KMS-11 (cell line): ENCODE measurements at regions not wholly inside any gene's neighbourhood (a gene's known extent, or its start where the extent isn't known, plus 50 kb on each side); places are given as distances from the start of the nearest gene placed in this dataset.

Experiments used
- H2AFZ ChIP-seq: fragments of 200-600 bp; sonication (generic); 2 replicates; pipeline ENCODE4 v1.6.1; 2016; ENCODE audit warnings: antibody characterized with exemption, mixed run types, low read depth
- H3K27ac ChIP-seq: fragments of 200-600 bp; sonication (generic); 2 replicates; pipeline ENCODE4 v1.6.1; 2016; ENCODE audit warnings: mild to moderate bottlenecking, mixed run types
- H3K27me3 ChIP-seq: fragments of 200-600 bp; sonication (generic); 2 replicates; pipeline ENCODE4 v1.6.1; 2017; ENCODE audit warnings: mild to moderate bottlenecking, low read depth, mixed run types, moderate library complexity; ENCODE audit not compliant: insufficient read depth
- H3K36me3 ChIP-seq: fragments of 200-600 bp; sonication (generic); 2 replicates; pipeline ENCODE4 v1.6.1; 2017; ENCODE audit warnings: mild to moderate bottlenecking, mixed run types; ENCODE audit not compliant: insufficient read depth
- H3K4me1 ChIP-seq: fragments of 200-600 bp; sonication (generic); 2 replicates; pipeline ENCODE4 v1.6.1; 2016; ENCODE audit warnings: mild to moderate bottlenecking, low read depth, mixed run types; ENCODE audit not compliant: poor library complexity, severe bottlenecking
- H3K4me2 ChIP-seq: fragments of 200-600 bp; sonication (generic); 2 replicates; pipeline ENCODE4 v1.7.0; 2016; ENCODE audit warnings: mild to moderate bottlenecking, mixed run types
- H3K4me3 ChIP-seq: fragments of 200-600 bp; sonication (generic); IDR thresholded peaks from 2 replicates; pipeline ENCODE4 v1.6.1; 2017; ENCODE audit warnings: low read depth, low read length, mixed read lengths; ENCODE audit not compliant: insufficient read depth
- H3K79me2 ChIP-seq: fragments of 200-600 bp; sonication (generic); 2 replicates; pipeline ENCODE4 v1.6.1; 2016; ENCODE audit warnings: low read depth, mixed run types; ENCODE audit not compliant: insufficient read depth
- H3K9ac ChIP-seq: fragments of 200-600 bp; sonication (generic); 2 replicates; pipeline ENCODE4 v1.6.1; 2016; ENCODE audit warnings: mild to moderate bottlenecking, mixed run types
- H4K20me1 ChIP-seq: fragments of 200-600 bp; sonication (generic); 2 replicates; pipeline ENCODE4 v1.6.1; 2016; ENCODE audit warnings: mild to moderate bottlenecking, mixed run types; ENCODE audit not compliant: insufficient read depth
- CTCF ChIP-seq: fragments of 200-600 bp; sonication (generic); conservative IDR thresholded peaks from 2 replicates; pipeline ENCODE4 v1.6.1; 2017; ENCODE audit warnings: low read depth, mild to moderate bottlenecking, antibody characterized with exemption, low read length, moderate library complexity, mixed read lengths

GRCh38 chr3:83011481-83011880 is 1250.0 kb upstream of the GBE1 start:
- TF ChIP-seq CTCF, result no peak
- Histone ChIP-seq H3K36me3 (no peaks in the 10 kb centered on the region), H3K9ac (no peak overlapping the region), H2AFZ (no peak overlapping the region), H3K27me3 (no peaks in the 10 kb centered on the region), H3K79me2 (no peaks in the 10 kb centered on the region), H3K4me3 (no peak overlapping the region), H3K4me1 (no peaks in the 10 kb centered on the region), H4K20me1 (no peaks in the 10 kb centered on the region), H3K27ac (no peak overlapping the region), H3K4me2 (no peak overlapping the region)

- Histone ChIP-seq H3K4me1 (peaks cover 32% of the 10 kb centered on the region), H3K36me3 (no peaks in the 10 kb centered on the region), H3K9ac (no peak overlapping the region), H3K79me2 (no peaks in the 10 kb centered on the region), H2AFZ (no peak overlapping the region), H3K4me3 (no peak overlapping the region), H3K4me2 (0 out of 2 replicates have a peak overlapping the region, but pooled peaks have one; percentile 76), H4K20me1 (no peaks in the 10 kb centered on the region), H3K27me3 (no peaks in the 10 kb centered on the region), H3K27ac (no peak overlapping the region)
- TF ChIP-seq CTCF, result no peak
Measured at GRCh38 chr3:83003917-83004316, 1242.5 kb upstream of the GBE1 start.

GRCh38 chr3:83002869-83003445 is 1241.5 kb upstream of the GBE1 start:
- Histone ChIP-seq H3K79me2 (no peaks in the 10 kb centered on the region), H2AFZ (no peak overlapping the region), H3K36me3 (no peaks in the 10 kb centered on the region), H3K4me2 (peak overlapping the region; percentile 76), H3K4me1 (peaks cover 32% of the 10 kb centered on the region), H3K27ac (peak overlapping the region; percentile 29; the same call in 1 of the 2 replicates), H3K9ac (no peak overlapping the region), H4K20me1 (no peaks in the 10 kb centered on the region), H3K27me3 (no peaks in the 10 kb centered on the region), H3K4me3 (no peak overlapping the region)
- no peak for TF ChIP-seq CTCF

- Histone ChIP-seq H3K27ac (no peak overlapping the region), H3K4me2 (no peak overlapping the region), H3K36me3 (no peaks in the 10 kb centered on the region), H3K79me2 (no peaks in the 10 kb centered on the region), H3K9ac (no peak overlapping the region), H3K4me3 (no peak overlapping the region), H2AFZ (no peak overlapping the region), H4K20me1 (no peaks in the 10 kb centered on the region), H3K4me1 (peaks cover 28% of the 10 kb centered on the region), H3K27me3 (no peaks in the 10 kb centered on the region)
- TF ChIP-seq CTCF, result no peak
Measured at GRCh38 chr3:82999777-83000176, 1238.3 kb upstream of the GBE1 start.
